NOMO-1 treated with DMSO at 0.1 percent for 48 hours (cell line): ENCODE measurements at regions not wholly inside any gene's neighbourhood (a gene's known extent, or its start where the extent isn't known, plus 50 kb on each side); places are given as distances from the start of the nearest gene placed in this dataset.
A peak's percentile ranks its signal among the peaks of the same experiment; 100 is the strongest.
"Not testable (repeated sequence)": the region's sequence is repeated elsewhere in the genome, so short reads cannot be mapped to it uniquely, and the experiment has no call there.

Source experiments
- DNase-seq: peaks from one replicate; lab custom pipeline; 2025; ENCODE audit not compliant: unreplicated experiment; lab: John Stamatoyannopoulos, UW

- DNase-seq = no peak
Measured at GRCh38 chr14:100416921-100417860, 94.1 kb downstream of the SLC25A47 start.

GRCh38 chr14:100419856-100420255, 96.7 kb downstream of the SLC25A47 start:
- DNase-seq = no peak

GRCh38 chr14:100421756-100422470, 98.8 kb downstream of the SLC25A47 start:
- no peak for DNase-seq

- no peak for DNase-seq
Measured at GRCh38 chr14:100422556-100423316, 99.6 kb downstream of the SLC25A47 start.

- DNase-seq = no peak
Measured at GRCh38 chr14:100423317-100424010, 100.3 kb downstream of the SLC25A47 start.

GRCh38 chr14:100424504-100425428, 101.6 kb downstream of the SLC25A47 start:
- DNase-seq = peak; percentile 10

GRCh38 chr14:100425429-100425827, 102.3 kb downstream of the SLC25A47 start:
- DNase-seq = no peak

GRCh38 chr14:100426314-100426713, 103.2 kb downstream of the SLC25A47 start:
- no peak for DNase-seq

- DNase-seq = no peak
Measured at GRCh38 chr14:100427166-100427565, 104.0 kb downstream of the SLC25A47 start.

GRCh38 chr14:100428727-100429126, 105.6 kb downstream of the SLC25A47 start:
- DNase-seq = peak; percentile 14

GRCh38 chr14:100429537-100429936, 106.4 kb downstream of the SLC25A47 start:
- no peak for DNase-seq

- no peak for DNase-seq
Measured at GRCh38 chr14:100430571-100430970, 107.4 kb downstream of the SLC25A47 start.

- DNase-seq = not testable (repeated sequence)
Measured at GRCh38 chr14:100431461-100431860, 108.3 kb downstream of the SLC25A47 start.

GRCh38 chr14:100432652-100433427, 109.7 kb downstream of the SLC25A47 start:
- DNase-seq = no peak

- DNase-seq = no peak
Measured at GRCh38 chr14:100433428-100433814, 110.3 kb downstream of the SLC25A47 start.

- peak; percentile 80 for DNase-seq
Measured at GRCh38 chr14:100434033-100434601, 111.0 kb downstream of the SLC25A47 start.

- no peak for DNase-seq
Measured at GRCh38 chr14:100434911-100435438, 111.8 kb downstream of the SLC25A47 start.

GRCh38 chr14:100435459-100435858, 112.3 kb downstream of the SLC25A47 start:
- no peak for DNase-seq
